GM19452 (cell line): ENCODE measurements at regions not wholly inside any gene's neighbourhood (a gene's known extent, or its start where the extent isn't known, plus 50 kb on each side); places are given as distances from the start of the nearest gene placed in this dataset.
"Not testable (repeated sequence)": the region's sequence is repeated elsewhere in the genome, so short reads cannot be mapped to it uniquely, and the experiment has no call there.

Experiments
- ATAC-seq: cut with Tn5 transposase; IDR thresholded peaks from one replicate; pipeline ENCODE4 v1.9.1; 2021; ENCODE audit not compliant: unreplicated experiment

- ATAC-seq = no peak
Measured at GRCh38 chr14:89661392-89661791, 244.4 kb upstream of the FOXN3 start.

- not testable (repeated sequence) for ATAC-seq
Measured at GRCh38 chr14:89660625-89661233, 243.7 kb upstream of the FOXN3 start.

- ATAC-seq = no peak
Measured at GRCh38 chr14:89660166-89660565, 243.1 kb upstream of the FOXN3 start.

GRCh38 chr14:89658977-89659670 lies 242.1 kb upstream of the FOXN3 start:
- ATAC-seq = no peak

GRCh38 chr14:89657014-89657413 lies 240.0 kb upstream of the FOXN3 start:
- no peak for ATAC-seq

- ATAC-seq = no peak
Measured at GRCh38 chr14:89654998-89655397, 238.0 kb upstream of the FOXN3 start.

- ATAC-seq = no peak
Measured at GRCh38 chr14:89652352-89652751, 235.3 kb upstream of the FOXN3 start.

- no peak for ATAC-seq
Measured at GRCh38 chr14:89651805-89652204, 234.8 kb upstream of the FOXN3 start.

- ATAC-seq = no peak
Measured at GRCh38 chr14:89650077-89650978, 233.3 kb upstream of the FOXN3 start.

- no peak for ATAC-seq
Measured at GRCh38 chr14:89649451-89650075, 232.5 kb upstream of the FOXN3 start.

GRCh38 chr14:89648924-89649323 lies 231.9 kb upstream of the FOXN3 start:
- no peak for ATAC-seq

GRCh38 chr14:89648510-89648909 lies 231.5 kb upstream of the FOXN3 start:
- no peak for ATAC-seq

GRCh38 chr14:89646971-89647370 lies 229.9 kb upstream of the FOXN3 start:
- ATAC-seq = no peak

- ATAC-seq = no peak
Measured at GRCh38 chr14:89644641-89645040, 227.6 kb upstream of the FOXN3 start.

- ATAC-seq = peak; percentile 98
Measured at GRCh38 chr14:89641495-89642175, 224.6 kb upstream of the FOXN3 start.

- ATAC-seq = no peak
Measured at GRCh38 chr14:89640141-89640540, 223.1 kb upstream of the FOXN3 start.

- no peak for ATAC-seq
Measured at GRCh38 chr14:89639687-89640086, 222.7 kb upstream of the FOXN3 start.

- no peak for ATAC-seq
Measured at GRCh38 chr14:89638891-89639290, 221.9 kb upstream of the FOXN3 start.

- ATAC-seq = no peak
Measured at GRCh38 chr14:89637581-89637980, 220.5 kb upstream of the FOXN3 start.

- no peak for ATAC-seq
Measured at GRCh38 chr14:89635615-89636014, 218.6 kb upstream of the FOXN3 start.

- no peak for ATAC-seq
Measured at GRCh38 chr14:89634037-89634436, 217.0 kb upstream of the FOXN3 start.
